Mucosa of stomach (tissue), 1 donor: ENCODE measurements at regions not wholly inside any gene's neighbourhood (a gene's known extent, or its start where the extent isn't known, plus 50 kb on each side); places are given as distances from the start of the nearest gene placed in this dataset.

Experiments used
- H3K27me3 ChIP-seq: one replicate; pipeline ENCODE4 v1.7.0; 2013; ENCODE audit warnings: mild to moderate bottlenecking, low read length; ENCODE audit not compliant: control insufficient read depth, insufficient read depth
- H3K36me3 ChIP-seq: one replicate; pipeline ENCODE4 v1.7.0; 2013; ENCODE audit warnings: low read length; ENCODE audit not compliant: control insufficient read depth, insufficient read depth
- H3K4me1 ChIP-seq: one replicate; pipeline ENCODE4 v1.7.0; 2013; ENCODE audit warnings: mild to moderate bottlenecking, low read length; ENCODE audit not compliant: control insufficient read depth, insufficient read depth
- H3K4me3 ChIP-seq: one replicate; pipeline ENCODE4 v1.7.0; 2013; ENCODE audit warnings: low read length
- H3K9ac ChIP-seq: one replicate; pipeline ENCODE4 v1.7.0; 2013; ENCODE audit warnings: mild to moderate bottlenecking, low read length, moderate library complexity
- H3K9me3 ChIP-seq: one replicate; pipeline ENCODE4 v1.7.0; 2013; ENCODE audit warnings: mild to moderate bottlenecking, low read length, moderate library complexity; ENCODE audit not compliant: control insufficient read depth
- donor health status: Pancreatic carcinoma.

GRCh38 chr2:226136739-226137138 is 662.9 kb downstream of the IRS1 start:
- no peaks in the 10 kb centered on the region for H3K4me1 ChIP-seq
- no peaks in the 10 kb centered on the region for H3K27me3 ChIP-seq
- H3K36me3 ChIP-seq: no peaks in the 10 kb centered on the region
- no peak overlapping the region for H3K4me3 ChIP-seq
- H3K9me3 ChIP-seq: no peaks in the 10 kb centered on the region
- H3K9ac ChIP-seq: no peak overlapping the region

DNA sequence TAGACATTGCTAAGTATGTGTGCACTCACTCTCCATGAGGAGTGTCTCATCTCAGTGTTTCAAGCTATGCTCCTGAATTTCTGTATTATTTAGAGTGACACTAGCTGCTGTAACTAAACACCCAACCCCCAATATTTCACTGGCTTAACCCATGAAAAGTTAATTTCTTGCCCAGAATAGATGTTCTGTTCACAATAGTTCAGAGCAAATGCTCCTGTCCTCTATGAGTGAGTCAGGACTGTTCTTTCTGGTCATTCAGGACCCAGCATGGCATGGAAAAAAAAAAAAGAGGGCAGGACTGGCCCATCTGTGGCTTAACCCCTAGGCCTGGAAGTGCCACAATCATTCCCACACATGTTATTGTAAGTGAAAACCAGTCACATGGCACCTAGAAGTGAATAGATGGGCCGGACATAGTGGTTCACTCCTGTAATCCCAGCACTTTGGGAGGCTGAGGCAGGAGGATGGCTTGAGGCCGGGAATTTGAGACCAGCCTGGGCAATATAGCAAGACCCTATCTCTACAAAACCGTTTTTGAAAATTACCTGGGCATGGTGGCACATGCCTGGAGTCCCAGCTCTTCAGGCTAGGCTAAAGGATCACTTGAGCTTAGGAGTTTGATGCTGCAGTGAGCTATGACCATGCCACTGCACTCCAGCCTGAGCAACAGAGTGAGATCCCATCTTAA is 663.6 kb downstream of the IRS1 start:
- H3K9me3 ChIP-seq: no peaks in the 10 kb centered on the region
- no peak overlapping the region for H3K9ac ChIP-seq
- no peaks in the 10 kb centered on the region for H3K36me3 ChIP-seq
- H3K27me3 ChIP-seq: no peaks in the 10 kb centered on the region
- H3K4me1 ChIP-seq: no peaks in the 10 kb centered on the region
- H3K4me3 ChIP-seq: no peak overlapping the region

- H3K4me1 ChIP-seq: no peaks in the 10 kb centered on the region
- no peaks in the 10 kb centered on the region for H3K9me3 ChIP-seq
- H3K27me3 ChIP-seq: no peaks in the 10 kb centered on the region
- no peaks in the 10 kb centered on the region for H3K36me3 ChIP-seq
- no peak overlapping the region for H3K9ac ChIP-seq
- no peak overlapping the region for H3K4me3 ChIP-seq
Observed at GRCh38 chr2:226132323-226133215, 667.1 kb downstream of the IRS1 start.

DNA sequence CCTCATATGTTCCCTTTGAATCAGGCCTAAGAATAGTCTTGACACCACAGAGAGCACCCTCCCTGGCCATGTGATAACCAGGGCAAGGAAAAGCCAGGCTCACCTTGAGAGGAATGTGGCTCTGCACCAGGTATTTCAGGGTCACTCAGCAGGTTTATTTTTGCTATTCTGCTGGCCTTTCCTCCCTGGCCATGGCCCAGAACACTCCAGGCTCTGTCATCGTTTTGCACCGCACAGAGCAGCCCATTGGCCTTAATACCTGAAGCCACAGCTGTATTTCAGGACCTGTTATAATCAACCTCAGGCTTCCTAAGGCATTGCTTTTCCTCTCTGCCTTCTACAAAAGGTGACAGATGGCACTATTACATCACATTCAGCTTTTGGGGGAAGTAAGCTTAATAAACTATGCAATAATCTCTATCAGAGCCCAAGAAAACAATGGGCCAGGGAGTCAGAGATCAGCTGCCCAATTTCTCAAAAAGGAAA is 668.3 kb downstream of the IRS1 start:
- H3K27me3 ChIP-seq: no peaks in the 10 kb centered on the region
- no peaks in the 10 kb centered on the region for H3K9me3 ChIP-seq
- H3K9ac ChIP-seq: no peak overlapping the region
- no peaks in the 10 kb centered on the region for H3K4me1 ChIP-seq
- no peak overlapping the region for H3K4me3 ChIP-seq
- H3K36me3 ChIP-seq: no peaks in the 10 kb centered on the region

DNA sequence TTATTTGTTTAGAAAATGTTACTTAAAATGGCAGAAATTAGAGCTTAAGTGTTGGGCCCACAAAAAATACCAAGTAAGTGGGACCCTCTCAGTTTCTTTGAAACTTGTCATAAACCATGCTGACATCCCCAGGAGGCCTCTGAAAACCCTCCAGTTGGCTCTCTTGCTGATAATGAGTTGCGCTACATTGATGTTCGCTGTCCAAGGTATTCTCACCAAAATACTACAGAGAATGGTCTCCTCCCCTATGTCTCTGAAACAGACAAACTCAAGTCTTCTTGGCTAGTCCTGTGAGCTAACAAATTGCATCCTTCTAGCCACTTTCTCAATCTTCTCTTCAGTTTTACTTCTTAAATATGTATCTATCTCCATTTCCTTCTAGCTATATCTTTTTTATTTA is 669.4 kb downstream of the IRS1 start:
- Histone ChIP-seq H3K4me1 (no peaks in the 10 kb centered on the region), H3K36me3 (no peaks in the 10 kb centered on the region), H3K9me3 (no peaks in the 10 kb centered on the region), H3K27me3 (no peaks in the 10 kb centered on the region), H3K4me3 (no peak overlapping the region), H3K9ac (no peak overlapping the region)

- Histone ChIP-seq H3K27me3 (no peaks in the 10 kb centered on the region), H3K4me3 (no peak overlapping the region), H3K9ac (no peak overlapping the region), H3K4me1 (no peaks in the 10 kb centered on the region), H3K36me3 (no peaks in the 10 kb centered on the region), H3K9me3 (no peaks in the 10 kb centered on the region)
Observed at GRCh38 chr2:226127682-226128081, 671.9 kb downstream of the IRS1 start.

DNA sequence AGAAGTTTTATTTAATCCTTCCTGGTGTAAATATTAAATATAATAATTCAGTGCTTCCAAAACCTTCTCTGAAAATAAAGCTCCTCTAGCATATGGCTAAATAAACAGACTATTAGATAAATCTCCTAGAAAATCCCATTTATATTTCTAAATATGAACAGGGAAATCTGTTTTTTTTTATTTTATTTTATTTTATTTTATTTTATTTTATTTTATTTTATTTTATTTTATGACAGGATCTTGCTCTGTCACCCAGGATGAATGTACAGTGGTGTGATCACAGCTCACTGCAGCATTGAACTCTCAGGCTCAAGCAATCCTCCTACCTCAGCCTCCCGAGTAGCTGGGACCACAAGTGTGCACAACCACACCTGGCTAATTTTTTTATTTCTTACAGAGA is 673.5 kb downstream of the IRS1 start:
- no peaks in the 10 kb centered on the region for H3K4me1 ChIP-seq
- H3K9ac ChIP-seq: no peak overlapping the region
- no peaks in the 10 kb centered on the region for H3K27me3 ChIP-seq
- no peaks in the 10 kb centered on the region for H3K36me3 ChIP-seq
- no peaks in the 10 kb centered on the region for H3K9me3 ChIP-seq
- H3K4me3 ChIP-seq: no peak overlapping the region

GRCh38 chr2:226125176-226125883 is 674.3 kb downstream of the IRS1 start:
- Histone ChIP-seq H3K9me3 (no peaks in the 10 kb centered on the region), H3K4me3 (no peak overlapping the region), H3K27me3 (no peaks in the 10 kb centered on the region), H3K9ac (no peak overlapping the region), H3K36me3 (no peaks in the 10 kb centered on the region), H3K4me1 (no peaks in the 10 kb centered on the region)

DNA sequence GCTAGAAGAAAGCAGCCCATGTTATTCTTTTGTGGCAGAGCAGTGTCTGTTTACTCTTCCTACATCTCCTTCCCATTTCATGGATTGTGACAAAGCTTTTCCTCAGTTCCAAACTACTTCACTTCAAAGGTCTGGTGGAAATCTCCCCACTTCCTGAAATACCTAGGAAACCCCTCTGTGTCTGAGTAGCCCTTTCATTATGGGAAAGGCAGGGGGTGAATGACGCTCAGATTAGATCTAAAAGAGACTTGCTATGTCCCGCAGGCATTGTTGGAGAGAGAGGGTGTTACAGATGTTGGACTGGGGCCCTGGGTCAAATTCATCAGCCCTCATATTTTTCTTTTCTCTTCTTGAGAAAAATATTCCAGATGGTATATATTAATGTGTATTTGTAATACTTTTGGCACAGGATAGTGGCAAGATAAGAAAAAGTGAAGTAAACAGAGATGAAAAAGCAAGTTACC is 675.0 kb downstream of the IRS1 start:
- no peaks in the 10 kb centered on the region for H3K36me3 ChIP-seq
- no peak overlapping the region for H3K4me3 ChIP-seq
- no peaks in the 10 kb centered on the region for H3K4me1 ChIP-seq
- H3K9ac ChIP-seq: no peak overlapping the region
- no peaks in the 10 kb centered on the region for H3K9me3 ChIP-seq
- no peaks in the 10 kb centered on the region for H3K27me3 ChIP-seq

DNA sequence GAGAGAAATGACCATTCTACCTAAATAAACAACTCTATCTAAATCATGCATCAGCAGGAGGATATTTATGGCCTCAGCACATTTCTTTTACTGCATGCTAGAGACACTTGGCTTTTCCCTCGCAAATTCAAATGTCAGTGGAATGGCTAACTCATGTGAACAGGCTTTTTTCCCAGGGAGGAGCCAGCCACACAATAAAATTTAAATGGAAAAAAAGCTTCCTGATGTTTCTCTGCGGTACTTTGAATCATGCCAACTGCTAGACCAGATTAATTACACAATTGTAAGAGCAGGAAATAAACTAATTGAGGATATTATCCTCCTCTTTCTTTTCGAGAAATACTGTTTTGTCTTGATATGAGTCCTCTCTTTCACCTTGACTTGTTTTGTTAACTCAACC is 676.3 kb downstream of the IRS1 start:
- no peaks in the 10 kb centered on the region for H3K36me3 ChIP-seq
- H3K27me3 ChIP-seq: no peaks in the 10 kb centered on the region
- H3K4me1 ChIP-seq: peaks cover 3% of the 10 kb centered on the region
- no peaks in the 10 kb centered on the region for H3K9me3 ChIP-seq
- H3K4me3 ChIP-seq: no peak overlapping the region
- H3K9ac ChIP-seq: no peak overlapping the region

GRCh38 chr2:226122041-226122440 is 677.6 kb downstream of the IRS1 start:
- peaks cover 3% of the 10 kb centered on the region for H3K4me1 ChIP-seq
- no peaks in the 10 kb centered on the region for H3K27me3 ChIP-seq
- no peak overlapping the region for H3K9ac ChIP-seq
- no peak overlapping the region for H3K4me3 ChIP-seq
- no peaks in the 10 kb centered on the region for H3K9me3 ChIP-seq
- H3K36me3 ChIP-seq: no peaks in the 10 kb centered on the region
